ENCODE measurements at regions not wholly inside any gene's neighbourhood (a gene's known extent, or its start where the extent isn't known, plus 50 kb on each side); places are given as distances from the start of the nearest gene placed in this dataset.

- Histone ChIP-seq H3K79me2 (ENCODE audit: insufficient read depth, low read length) (no peaks in the 10 kb centered on the region), H3K27me3 (ENCODE audit: insufficient read depth, low read length, poor library complexity) (no peaks in the 10 kb centered on the region), H3K4me2 (ENCODE audit: insufficient read depth, low read length) (no peak overlapping the region), H3K9me3 (ENCODE audit: insufficient read depth, low read length, severe bottlenecking) (no peaks in the 10 kb centered on the region), H4K20me1 (ENCODE audit: insufficient read depth, low read length) (no peaks in the 10 kb centered on the region), H3K27ac (ENCODE audit: low read length) (no peak overlapping the region), H3K4me1 (ENCODE audit: insufficient read depth, low read length) (no peaks in the 10 kb centered on the region), H2AFZ (ENCODE audit: low read depth, low read length) (peak overlapping the region; percentile 25; the same call in 1 of the 2 replicates), H3K4me3 (ENCODE audit: low read depth in 1 of 2, low read length in 2 of 2) (no peak overlapping the region), H3K36me3 (ENCODE audit: insufficient read depth, low read length) (no peaks in the 10 kb centered on the region), H3K9ac (ENCODE audit: low read depth, low read length) (no peak overlapping the region)
- ATAC-seq (ENCODE audit: insufficient read depth, low read depth) (peak; percentile 74), DNase-seq (peak; percentile 17)
- TF ChIP-seq EZH2 (IDR thresholded peaks at IDR 0.05; ENCODE audit: borderline replicate concordance, low read depth, low read length, severe bottlenecking): no peak
- TF ChIP-seq CTCF (IDR thresholded peaks at IDR 0.05; ENCODE audit: borderline replicate concordance, extremely low read depth, low read length, poor library complexity, severe bottlenecking): no peak
Measured at GRCh38 chr22:19597399-19597735, 73.2 kb upstream of the CLDN5 start.

- H3K9ac ChIP-seq (ENCODE audit: low read depth, low read length): no peak overlapping the region
- H3K4me2 ChIP-seq (ENCODE audit: insufficient read depth, low read length): no peak overlapping the region
- H3K27ac ChIP-seq (ENCODE audit: low read length): no peak overlapping the region
- ATAC-seq (ENCODE audit: insufficient read depth, low read depth) (no peak), DNase-seq (no peak)
- no peak overlapping the region for H3K4me3 ChIP-seq (ENCODE audit: low read depth in 1 of 2, low read length in 2 of 2)
- no peaks in the 10 kb centered on the region for H3K27me3 ChIP-seq (ENCODE audit: insufficient read depth, low read length, poor library complexity)
- no peaks in the 10 kb centered on the region for H3K79me2 ChIP-seq (ENCODE audit: insufficient read depth, low read length)
- H3K4me1 ChIP-seq (ENCODE audit: insufficient read depth, low read length): no peaks in the 10 kb centered on the region
- H2AFZ ChIP-seq (ENCODE audit: low read depth, low read length): no peak overlapping the region
- no peaks in the 10 kb centered on the region for H3K36me3 ChIP-seq (ENCODE audit: insufficient read depth, low read length)
- H3K9me3 ChIP-seq (ENCODE audit: insufficient read depth, low read length, severe bottlenecking): no peaks in the 10 kb centered on the region
- TF ChIP-seq EZH2 (IDR thresholded peaks at IDR 0.05; ENCODE audit: borderline replicate concordance, low read depth, low read length, severe bottlenecking): no peak
- TF ChIP-seq CTCF (IDR thresholded peaks at IDR 0.05; ENCODE audit: borderline replicate concordance, extremely low read depth, low read length, poor library complexity, severe bottlenecking): no peak
- no peaks in the 10 kb centered on the region for H4K20me1 ChIP-seq (ENCODE audit: insufficient read depth, low read length)
Measured at GRCh38 chr22:19598054-19598855, 74.0 kb upstream of the CLDN5 start.

- no peak for DNase-seq
- Histone ChIP-seq H3K36me3 (ENCODE audit: insufficient read depth, low read length) (no peaks in the 10 kb centered on the region), H3K4me3 (ENCODE audit: low read depth in 1 of 2, low read length in 2 of 2) (no peak overlapping the region), H3K79me2 (ENCODE audit: insufficient read depth, low read length) (no peaks in the 10 kb centered on the region), H3K4me2 (ENCODE audit: insufficient read depth, low read length) (no peak overlapping the region), H3K4me1 (ENCODE audit: insufficient read depth, low read length) (no peaks in the 10 kb centered on the region), H3K9ac (ENCODE audit: low read depth, low read length) (no peak overlapping the region), H3K27me3 (ENCODE audit: insufficient read depth, low read length, poor library complexity) (no peaks in the 10 kb centered on the region), H3K27ac (ENCODE audit: low read length) (no peak overlapping the region), H2AFZ (ENCODE audit: low read depth, low read length) (no peak overlapping the region), H4K20me1 (ENCODE audit: insufficient read depth, low read length) (no peaks in the 10 kb centered on the region), H3K9me3 (ENCODE audit: insufficient read depth, low read length, severe bottlenecking) (no peaks in the 10 kb centered on the region)
- TF ChIP-seq CTCF (IDR thresholded peaks at IDR 0.05; ENCODE audit: borderline replicate concordance, extremely low read depth, low read length, poor library complexity, severe bottlenecking) (no peak), EZH2 (IDR thresholded peaks at IDR 0.05; ENCODE audit: borderline replicate concordance, low read depth, low read length, severe bottlenecking) (no peak)
- ATAC-seq (ENCODE audit: insufficient read depth, low read depth): no peak
Measured at GRCh38 chr22:19599004-19599403, 74.8 kb upstream of the CLDN5 start.
